ENCODE measurements at regions not wholly inside any gene's neighbourhood (a gene's known extent, or its start where the extent isn't known, plus 50 kb on each side); places are given as distances from the start of the nearest gene placed in this dataset.

- H3K4me3 ChIP-seq = no peak overlapping the region
- no peaks in the 10 kb centered on the region for H3K4me1 ChIP-seq
- intact Hi-C loops (cut with DNase I) = no loop called here
- no peak for DNase-seq (ENCODE audit: low spot score in 2 of 2)
- no peak for TF ChIP-seq CTCF (IDR thresholded peaks at IDR 0.05)
- H3K27me3 ChIP-seq = no peaks in the 10 kb centered on the region
- H3K27ac ChIP-seq = no peak overlapping the region
- H3K36me3 ChIP-seq = no peaks in the 10 kb centered on the region
- H3K9me3 ChIP-seq = no peaks in the 10 kb centered on the region
These were observed 160.1 kb upstream of the DAP start for GRCh38 chr5:10921160-10921559.

GRCh38 chr5:10920400-10920799 is 159.4 kb upstream of the DAP start:
- intact Hi-C loops (cut with DNase I) = no loop called here
- H3K4me3 ChIP-seq = no peak overlapping the region
- no peak for DNase-seq (ENCODE audit: low spot score in 2 of 2)
- no peaks in the 10 kb centered on the region for H3K27me3 ChIP-seq
- no peak for TF ChIP-seq CTCF (IDR thresholded peaks at IDR 0.05)
- no peak overlapping the region for H3K27ac ChIP-seq
- no peaks in the 10 kb centered on the region for H3K9me3 ChIP-seq
- H3K36me3 ChIP-seq = no peaks in the 10 kb centered on the region
- H3K4me1 ChIP-seq = no peaks in the 10 kb centered on the region

- Histone ChIP-seq H3K36me3 (no peaks in the 10 kb centered on the region), H3K4me3 (no peak overlapping the region), H3K9me3 (no peaks in the 10 kb centered on the region), H3K4me1 (no peaks in the 10 kb centered on the region), H3K27me3 (no peaks in the 10 kb centered on the region), H3K27ac (no peak overlapping the region)
- no peak for DNase-seq (ENCODE audit: low spot score in 2 of 2)
- no peak for TF ChIP-seq CTCF (IDR thresholded peaks at IDR 0.05)
- intact Hi-C loops (cut with DNase I) = no loop called here
These were observed 153.9 kb upstream of the DAP start for GRCh38 chr5:10914741-10915480.

GRCh38 chr5:10913841-10914240 is 152.8 kb upstream of the DAP start:
- Histone ChIP-seq H3K36me3 (no peaks in the 10 kb centered on the region), H3K9me3 (no peaks in the 10 kb centered on the region), H3K27ac (no peak overlapping the region), H3K4me3 (no peak overlapping the region), H3K4me1 (no peaks in the 10 kb centered on the region), H3K27me3 (no peaks in the 10 kb centered on the region)
- intact Hi-C loops (cut with DNase I) = no loop called here
- no peak for TF ChIP-seq CTCF (IDR thresholded peaks at IDR 0.05)
- DNase-seq (ENCODE audit: low spot score in 2 of 2) = no peak

- H3K27me3 ChIP-seq = no peaks in the 10 kb centered on the region
- H3K4me1 ChIP-seq = no peaks in the 10 kb centered on the region
- H3K36me3 ChIP-seq = no peaks in the 10 kb centered on the region
- intact Hi-C loops (cut with DNase I) = no loop called here
- no peak overlapping the region for H3K27ac ChIP-seq
- TF ChIP-seq CTCF (IDR thresholded peaks at IDR 0.05) = no peak
- DNase-seq (ENCODE audit: low spot score in 2 of 2) = no peak
- H3K9me3 ChIP-seq = no peaks in the 10 kb centered on the region
- H3K4me3 ChIP-seq = no peak overlapping the region
These were observed 152.3 kb upstream of the DAP start for GRCh38 chr5:10913181-10913810.
